ENCODE measurements at regions not wholly inside any gene's neighbourhood (a gene's known extent, or its start where the extent isn't known, plus 50 kb on each side); places are given as distances from the start of the nearest gene placed in this dataset.

GRCh38 chr5:135103575-135103853 is 69.5 kb upstream of the PITX1 start:
- TF ChIP-seq, protein P1, sequence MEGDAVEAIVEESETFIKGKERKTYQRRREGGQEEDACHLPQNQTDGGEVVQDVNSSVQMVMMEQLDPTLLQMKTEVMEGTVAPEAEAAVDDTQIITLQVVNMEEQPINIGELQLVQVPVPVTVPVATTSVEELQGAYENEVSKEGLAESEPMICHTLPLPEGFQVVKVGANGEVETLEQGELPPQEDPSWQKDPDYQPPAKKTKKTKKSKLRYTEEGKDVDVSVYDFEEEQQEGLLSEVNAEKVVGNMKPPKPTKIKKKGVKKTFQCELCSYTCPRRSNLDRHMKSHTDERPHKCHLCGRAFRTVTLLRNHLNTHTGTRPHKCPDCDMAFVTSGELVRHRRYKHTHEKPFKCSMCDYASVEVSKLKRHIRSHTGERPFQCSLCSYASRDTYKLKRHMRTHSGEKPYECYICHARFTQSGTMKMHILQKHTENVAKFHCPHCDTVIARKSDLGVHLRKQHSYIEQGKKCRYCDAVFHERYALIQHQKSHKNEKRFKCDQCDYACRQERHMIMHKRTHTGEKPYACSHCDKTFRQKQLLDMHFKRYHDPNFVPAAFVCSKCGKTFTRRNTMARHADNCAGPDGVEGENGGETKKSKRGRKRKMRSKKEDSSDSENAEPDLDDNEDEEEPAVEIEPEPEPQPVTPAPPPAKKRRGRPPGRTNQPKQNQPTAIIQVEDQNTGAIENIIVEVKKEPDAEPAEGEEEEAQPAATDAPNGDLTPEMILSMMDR (IDR thresholded peaks at IDR 0.05), result no peak
- TF ChIP-seq POLR2A (IDR thresholded peaks at IDR 0.05), result no peak

Measured in right lobe of liver (tissue), 4 donors.